ENCODE measurements at regions not wholly inside any gene's neighbourhood (a gene's known extent, or its start where the extent isn't known, plus 50 kb on each side); places are given as distances from the start of the nearest gene placed in this dataset.

- no peak overlapping the region for H3K9ac ChIP-seq (ENCODE audit: low read depth in 1 of 2, low read length in 2 of 2)
- no peaks in the 10 kb centered on the region for H3K36me3 ChIP-seq (ENCODE audit: control insufficient read depth in 1 of 2, insufficient read depth in 2 of 2, low read length in 2 of 2)
- peaks cover 8 to 19% of the 10 kb centered on the region in 2 donors for H3K4me1 ChIP-seq (ENCODE audit: control insufficient read depth in 1 of 2, insufficient read depth in 2 of 2, low read length in 2 of 2)
- no peaks in the 10 kb centered on the region for H3K27me3 ChIP-seq (ENCODE audit: control insufficient read depth in 1 of 2, insufficient read depth in 2 of 2, low read length in 2 of 2)
- H3K27ac ChIP-seq (ENCODE audit: low read depth, low read length), result no peak overlapping the region
- no peak overlapping the region for H3K4me3 ChIP-seq (ENCODE audit: low read depth in 1 of 2, low read length in 2 of 2)
- H3K9me3 ChIP-seq (ENCODE audit: control insufficient read depth in 1 of 2, low read length in 2 of 2), result no peaks in the 10 kb centered on the region
Measured at GRCh38 chr18:22840606-22841144, 92.5 kb upstream of the RBBP8 start.

- H3K9me3 ChIP-seq (ENCODE audit: control insufficient read depth in 1 of 2, low read length in 2 of 2), result no peaks in the 10 kb centered on the region
- H3K27ac ChIP-seq (ENCODE audit: low read depth, low read length), result no peak overlapping the region
- no peaks in the 10 kb centered on the region for H3K27me3 ChIP-seq (ENCODE audit: control insufficient read depth in 1 of 2, insufficient read depth in 2 of 2, low read length in 2 of 2)
- no peaks in the 10 kb centered on the region for H3K36me3 ChIP-seq (ENCODE audit: control insufficient read depth in 1 of 2, insufficient read depth in 2 of 2, low read length in 2 of 2)
- peaks cover 13 to 26% of the 10 kb centered on the region in 2 donors for H3K4me1 ChIP-seq (ENCODE audit: control insufficient read depth in 1 of 2, insufficient read depth in 2 of 2, low read length in 2 of 2)
- H3K9ac ChIP-seq (ENCODE audit: low read depth in 1 of 2, low read length in 2 of 2), result no peak overlapping the region
- H3K4me3 ChIP-seq (ENCODE audit: low read depth in 1 of 2, low read length in 2 of 2), result no peak overlapping the region
Measured at GRCh38 chr18:22841840-22842239, 91.3 kb upstream of the RBBP8 start.

- Histone ChIP-seq H3K9ac (ENCODE audit: low read depth in 1 of 2, low read length in 2 of 2) (no peak overlapping the region), H3K4me3 (ENCODE audit: low read depth in 1 of 2, low read length in 2 of 2) (no peak overlapping the region), H3K36me3 (ENCODE audit: control insufficient read depth in 1 of 2, insufficient read depth in 2 of 2, low read length in 2 of 2) (no peaks in the 10 kb centered on the region), H3K9me3 (ENCODE audit: control insufficient read depth in 1 of 2, low read length in 2 of 2) (no peaks in the 10 kb centered on the region), H3K27ac (ENCODE audit: low read depth, low read length) (no peak overlapping the region), H3K27me3 (ENCODE audit: control insufficient read depth in 1 of 2, insufficient read depth in 2 of 2, low read length in 2 of 2) (no peaks in the 10 kb centered on the region), H3K4me1 (ENCODE audit: control insufficient read depth in 1 of 2, insufficient read depth in 2 of 2, low read length in 2 of 2) (peaks cover 10 to 36% of the 10 kb centered on the region in 2 donors)
Measured at GRCh38 chr18:22844190-22844589, 88.9 kb upstream of the RBBP8 start.

- Histone ChIP-seq H3K9me3 (ENCODE audit: control insufficient read depth in 1 of 2, low read length in 2 of 2) (no peaks in the 10 kb centered on the region), H3K9ac (ENCODE audit: low read depth in 1 of 2, low read length in 2 of 2) (no peak overlapping the region), H3K27me3 (ENCODE audit: control insufficient read depth in 1 of 2, insufficient read depth in 2 of 2, low read length in 2 of 2) (no peaks in the 10 kb centered on the region), H3K4me1 (ENCODE audit: control insufficient read depth in 1 of 2, insufficient read depth in 2 of 2, low read length in 2 of 2) (peaks cover 10 to 34% of the 10 kb centered on the region in 2 donors), H3K4me3 (ENCODE audit: low read depth in 1 of 2, low read length in 2 of 2) (no peak overlapping the region), H3K27ac (ENCODE audit: low read depth, low read length) (no peak overlapping the region), H3K36me3 (ENCODE audit: control insufficient read depth in 1 of 2, insufficient read depth in 2 of 2, low read length in 2 of 2) (no peaks in the 10 kb centered on the region)
Measured at GRCh38 chr18:22844628-22845027, 88.5 kb upstream of the RBBP8 start.

GRCh38 chr18:22846088-22846683, 86.9 kb upstream of the RBBP8 start:
- no peaks in the 10 kb centered on the region for H3K36me3 ChIP-seq (ENCODE audit: control insufficient read depth in 1 of 2, insufficient read depth in 2 of 2, low read length in 2 of 2)
- no peak overlapping the region for H3K27ac ChIP-seq (ENCODE audit: low read depth, low read length)
- H3K9ac ChIP-seq (ENCODE audit: low read depth in 1 of 2, low read length in 2 of 2), result no peak overlapping the region
- no peak overlapping the region for H3K4me3 ChIP-seq (ENCODE audit: low read depth in 1 of 2, low read length in 2 of 2)
- H3K27me3 ChIP-seq (ENCODE audit: control insufficient read depth in 1 of 2, insufficient read depth in 2 of 2, low read length in 2 of 2), result no peaks in the 10 kb centered on the region
- H3K4me1 ChIP-seq (ENCODE audit: control insufficient read depth in 1 of 2, insufficient read depth in 2 of 2, low read length in 2 of 2), result peaks cover 10 to 34% of the 10 kb centered on the region in 2 donors
- H3K9me3 ChIP-seq (ENCODE audit: control insufficient read depth in 1 of 2, low read length in 2 of 2), result no peaks in the 10 kb centered on the region

- Histone ChIP-seq H3K27me3 (ENCODE audit: control insufficient read depth in 1 of 2, insufficient read depth in 2 of 2, low read length in 2 of 2) (no peaks in the 10 kb centered on the region), H3K27ac (ENCODE audit: low read depth, low read length) (no peak overlapping the region), H3K4me3 (ENCODE audit: low read depth in 1 of 2, low read length in 2 of 2) (no peak overlapping the region), H3K9ac (ENCODE audit: low read depth in 1 of 2, low read length in 2 of 2) (no peak overlapping the region), H3K4me1 (ENCODE audit: control insufficient read depth in 1 of 2, insufficient read depth in 2 of 2, low read length in 2 of 2) (peaks cover 10 to 34% of the 10 kb centered on the region in 2 donors), H3K9me3 (ENCODE audit: control insufficient read depth in 1 of 2, low read length in 2 of 2) (no peaks in the 10 kb centered on the region), H3K36me3 (ENCODE audit: control insufficient read depth in 1 of 2, insufficient read depth in 2 of 2, low read length in 2 of 2) (no peaks in the 10 kb centered on the region)
Measured at GRCh38 chr18:22846697-22847096, 86.4 kb upstream of the RBBP8 start.

- H3K27me3 ChIP-seq (ENCODE audit: control insufficient read depth in 1 of 2, insufficient read depth in 2 of 2, low read length in 2 of 2), result no peaks in the 10 kb centered on the region
- no peak overlapping the region for H3K27ac ChIP-seq (ENCODE audit: low read depth, low read length)
- no peaks in the 10 kb centered on the region for H3K9me3 ChIP-seq (ENCODE audit: control insufficient read depth in 1 of 2, low read length in 2 of 2)
- H3K36me3 ChIP-seq (ENCODE audit: control insufficient read depth in 1 of 2, insufficient read depth in 2 of 2, low read length in 2 of 2), result no peaks in the 10 kb centered on the region
- no peak overlapping the region for H3K9ac ChIP-seq (ENCODE audit: low read depth in 1 of 2, low read length in 2 of 2)
- H3K4me1 ChIP-seq (ENCODE audit: control insufficient read depth in 1 of 2, insufficient read depth in 2 of 2, low read length in 2 of 2), result peaks cover 10 to 34% of the 10 kb centered on the region in 2 donors
- no peak overlapping the region for H3K4me3 ChIP-seq (ENCODE audit: low read depth in 1 of 2, low read length in 2 of 2)
Measured at GRCh38 chr18:22847392-22847791, 85.7 kb upstream of the RBBP8 start.

- Histone ChIP-seq H3K36me3 (ENCODE audit: control insufficient read depth in 1 of 2, insufficient read depth in 2 of 2, low read length in 2 of 2) (no peaks in the 10 kb centered on the region), H3K9me3 (ENCODE audit: control insufficient read depth in 1 of 2, low read length in 2 of 2) (no peaks in the 10 kb centered on the region), H3K4me1 (ENCODE audit: control insufficient read depth in 1 of 2, insufficient read depth in 2 of 2, low read length in 2 of 2) (peaks cover 10 to 34% of the 10 kb centered on the region in 2 donors), H3K27me3 (ENCODE audit: control insufficient read depth in 1 of 2, insufficient read depth in 2 of 2, low read length in 2 of 2) (no peaks in the 10 kb centered on the region), H3K9ac (ENCODE audit: low read depth in 1 of 2, low read length in 2 of 2) (no peak overlapping the region), H3K27ac (ENCODE audit: low read depth, low read length) (no peak overlapping the region), H3K4me3 (ENCODE audit: low read depth in 1 of 2, low read length in 2 of 2) (no peak overlapping the region)
Measured at GRCh38 chr18:22847867-22848451, 85.2 kb upstream of the RBBP8 start.

- no peaks in the 10 kb centered on the region for H3K9me3 ChIP-seq (ENCODE audit: control insufficient read depth in 1 of 2, low read length in 2 of 2)
- no peaks in the 10 kb centered on the region for H3K27me3 ChIP-seq (ENCODE audit: control insufficient read depth in 1 of 2, insufficient read depth in 2 of 2, low read length in 2 of 2)
- H3K9ac ChIP-seq (ENCODE audit: low read depth in 1 of 2, low read length in 2 of 2), result no peak overlapping the region
- peaks cover 10 to 34% of the 10 kb centered on the region in 2 donors for H3K4me1 ChIP-seq (ENCODE audit: control insufficient read depth in 1 of 2, insufficient read depth in 2 of 2, low read length in 2 of 2)
- no peak overlapping the region for H3K4me3 ChIP-seq (ENCODE audit: low read depth in 1 of 2, low read length in 2 of 2)
- H3K36me3 ChIP-seq (ENCODE audit: control insufficient read depth in 1 of 2, insufficient read depth in 2 of 2, low read length in 2 of 2), result no peaks in the 10 kb centered on the region
- H3K27ac ChIP-seq (ENCODE audit: low read depth, low read length), result no peak overlapping the region
Measured at GRCh38 chr18:22848615-22849014, 84.5 kb upstream of the RBBP8 start.

- H3K27ac ChIP-seq (ENCODE audit: low read depth, low read length), result no peak overlapping the region
- H3K4me1 ChIP-seq (ENCODE audit: control insufficient read depth in 1 of 2, insufficient read depth in 2 of 2, low read length in 2 of 2), result peaks cover 0 to 4% of the 10 kb centered on the region in 2 donors
- H3K9ac ChIP-seq (ENCODE audit: low read depth in 1 of 2, low read length in 2 of 2), result no peak overlapping the region
- no peaks in the 10 kb centered on the region for H3K36me3 ChIP-seq (ENCODE audit: control insufficient read depth in 1 of 2, insufficient read depth in 2 of 2, low read length in 2 of 2)
- no peaks in the 10 kb centered on the region for H3K9me3 ChIP-seq (ENCODE audit: control insufficient read depth in 1 of 2, low read length in 2 of 2)
- no peaks in the 10 kb centered on the region for H3K27me3 ChIP-seq (ENCODE audit: control insufficient read depth in 1 of 2, insufficient read depth in 2 of 2, low read length in 2 of 2)
- H3K4me3 ChIP-seq (ENCODE audit: low read depth in 1 of 2, low read length in 2 of 2), result no peak overlapping the region
Measured at GRCh38 chr18:22856870-22857269, 76.3 kb upstream of the RBBP8 start.
